ENCODE measurements at regions not wholly inside any gene's neighbourhood (a gene's known extent, or its start where the extent isn't known, plus 50 kb on each side); places are given as distances from the start of the nearest gene placed in this dataset.

DNA sequence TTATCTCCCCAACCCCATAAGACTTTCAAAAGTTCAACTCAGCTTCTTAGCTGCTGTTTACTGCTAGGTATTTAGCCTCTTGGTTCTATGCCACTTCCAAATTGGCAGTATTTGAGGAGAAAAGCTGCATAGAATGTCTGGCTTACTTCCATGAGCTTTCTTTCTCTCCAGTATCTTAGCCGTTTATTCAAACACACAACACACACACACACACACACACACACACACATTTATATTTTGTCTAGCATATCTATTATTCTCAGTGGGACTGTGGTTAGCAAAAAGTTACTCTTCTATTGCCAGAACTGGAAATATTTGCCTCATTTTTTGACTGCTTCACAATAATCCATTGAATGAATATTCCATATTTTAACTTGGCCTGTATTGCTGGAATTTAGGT is 634.2 kb upstream of the IMPG1 start:
- Mint-ChIP-seq H3K4me1 (ENCODE audit: low read depth, unreplicated experiment) (no peaks in the 10 kb centered on the region), H3K27me3 (ENCODE audit: unreplicated experiment) (no peaks in the 10 kb centered on the region), H3K4me3 (ENCODE audit: low read depth, unreplicated experiment) (no peak overlapping the region), H3K9me3 (ENCODE audit: low read depth, unreplicated experiment) (no peaks in the 10 kb centered on the region), H3K27ac (ENCODE audit: unreplicated experiment) (no peak overlapping the region), H3K36me3 (ENCODE audit: insufficient read depth, unreplicated experiment) (no peaks in the 10 kb centered on the region)
- CTCF ChIA-PET, result no interaction called here
- TF ChIP-seq, protein P1, sequence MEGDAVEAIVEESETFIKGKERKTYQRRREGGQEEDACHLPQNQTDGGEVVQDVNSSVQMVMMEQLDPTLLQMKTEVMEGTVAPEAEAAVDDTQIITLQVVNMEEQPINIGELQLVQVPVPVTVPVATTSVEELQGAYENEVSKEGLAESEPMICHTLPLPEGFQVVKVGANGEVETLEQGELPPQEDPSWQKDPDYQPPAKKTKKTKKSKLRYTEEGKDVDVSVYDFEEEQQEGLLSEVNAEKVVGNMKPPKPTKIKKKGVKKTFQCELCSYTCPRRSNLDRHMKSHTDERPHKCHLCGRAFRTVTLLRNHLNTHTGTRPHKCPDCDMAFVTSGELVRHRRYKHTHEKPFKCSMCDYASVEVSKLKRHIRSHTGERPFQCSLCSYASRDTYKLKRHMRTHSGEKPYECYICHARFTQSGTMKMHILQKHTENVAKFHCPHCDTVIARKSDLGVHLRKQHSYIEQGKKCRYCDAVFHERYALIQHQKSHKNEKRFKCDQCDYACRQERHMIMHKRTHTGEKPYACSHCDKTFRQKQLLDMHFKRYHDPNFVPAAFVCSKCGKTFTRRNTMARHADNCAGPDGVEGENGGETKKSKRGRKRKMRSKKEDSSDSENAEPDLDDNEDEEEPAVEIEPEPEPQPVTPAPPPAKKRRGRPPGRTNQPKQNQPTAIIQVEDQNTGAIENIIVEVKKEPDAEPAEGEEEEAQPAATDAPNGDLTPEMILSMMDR (IDR thresholded peaks at IDR 0.05; ENCODE audit: unreplicated experiment), result no peak
- BruUV-seq (replicated peaks), result no TSS peak
- no peak for DNase-seq
- intact Hi-C loops (cut with micrococcal nuclease; ENCODE audit: unreplicated experiment), result no loop called here

DNA sequence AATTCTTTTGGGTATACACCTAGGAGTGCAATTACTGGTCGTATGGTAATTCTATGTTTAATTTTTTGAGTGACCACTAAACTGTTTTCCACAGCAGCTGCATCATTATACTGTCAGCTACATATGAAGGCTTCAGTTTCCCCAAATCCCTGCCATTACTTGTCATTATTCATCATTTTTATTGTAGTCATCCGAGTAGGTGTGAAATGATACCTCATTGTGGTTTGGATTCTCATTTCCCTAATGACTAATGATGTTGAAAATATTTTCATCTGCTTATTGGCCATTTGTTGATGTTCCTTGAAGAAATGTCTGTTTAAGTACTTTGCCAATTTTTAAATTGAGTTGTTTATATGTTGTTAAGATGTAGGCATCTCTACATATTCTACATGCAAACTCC is 633.6 kb upstream of the IMPG1 start:
- Mint-ChIP-seq H3K4me1 (ENCODE audit: low read depth, unreplicated experiment) (no peaks in the 10 kb centered on the region), H3K36me3 (ENCODE audit: insufficient read depth, unreplicated experiment) (no peaks in the 10 kb centered on the region), H3K27ac (ENCODE audit: unreplicated experiment) (no peak overlapping the region), H3K4me3 (ENCODE audit: low read depth, unreplicated experiment) (no peak overlapping the region), H3K27me3 (ENCODE audit: unreplicated experiment) (no peaks in the 10 kb centered on the region), H3K9me3 (ENCODE audit: low read depth, unreplicated experiment) (no peaks in the 10 kb centered on the region)
- TF ChIP-seq, protein P1 (IDR thresholded peaks at IDR 0.05; ENCODE audit: unreplicated experiment), result no peak
- CTCF ChIA-PET, result no interaction called here
- BruUV-seq (replicated peaks), result no TSS peak
- intact Hi-C loops (cut with micrococcal nuclease; ENCODE audit: unreplicated experiment), result no loop called here
- DNase-seq, result no peak

DNA sequence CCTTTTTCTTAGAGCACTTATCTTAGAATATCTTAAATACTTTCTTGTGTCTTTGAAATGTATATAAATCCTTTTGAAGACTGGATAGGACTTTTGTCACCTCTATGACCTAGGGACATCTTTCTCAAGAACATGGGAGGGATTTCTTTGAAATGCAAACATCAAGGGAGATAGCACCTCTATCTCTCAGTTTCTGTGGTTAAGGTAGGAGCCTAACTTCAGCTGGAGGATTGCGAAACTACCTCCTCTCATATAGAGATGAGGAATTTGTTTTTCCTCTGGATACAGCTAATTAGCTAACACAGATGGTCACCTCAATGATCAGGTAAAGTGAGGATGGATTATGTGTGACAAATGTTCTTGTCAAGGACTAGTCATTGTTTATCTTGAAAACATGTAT is 631.3 kb upstream of the IMPG1 start:
- no peak for DNase-seq
- no TSS peak for BruUV-seq (replicated peaks)
- CTCF ChIA-PET, result no interaction called here
- TF ChIP-seq, protein P1 (IDR thresholded peaks at IDR 0.05; ENCODE audit: unreplicated experiment), result no peak
- intact Hi-C loops (cut with micrococcal nuclease; ENCODE audit: unreplicated experiment), result no loop called here
- Mint-ChIP-seq H3K27ac (ENCODE audit: unreplicated experiment) (no peak overlapping the region), H3K27me3 (ENCODE audit: unreplicated experiment) (no peaks in the 10 kb centered on the region), H3K9me3 (ENCODE audit: low read depth, unreplicated experiment) (no peaks in the 10 kb centered on the region), H3K4me3 (ENCODE audit: low read depth, unreplicated experiment) (no peak overlapping the region), H3K4me1 (ENCODE audit: low read depth, unreplicated experiment) (no peaks in the 10 kb centered on the region), H3K36me3 (ENCODE audit: insufficient read depth, unreplicated experiment) (no peaks in the 10 kb centered on the region)

DNA sequence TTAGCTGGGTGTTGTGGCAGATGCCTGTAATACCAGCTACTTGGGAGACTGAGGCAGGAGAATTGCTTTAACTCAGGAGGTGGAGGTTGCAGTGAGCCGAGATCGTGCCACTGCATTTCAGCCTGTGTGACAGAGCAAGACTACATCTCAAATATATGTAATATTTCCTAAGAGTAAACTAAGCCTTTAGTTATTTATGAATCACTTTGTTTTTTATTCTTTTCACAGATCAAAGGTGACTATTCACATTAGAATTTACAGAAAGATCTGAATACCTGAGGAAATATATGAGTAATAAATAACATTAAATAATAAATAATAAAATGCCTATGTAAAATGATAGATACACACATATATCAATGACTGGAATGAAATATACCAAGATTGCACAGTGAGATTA is 630.8 kb upstream of the IMPG1 start:
- no peak for DNase-seq
- CTCF ChIA-PET, result no interaction called here
- Mint-ChIP-seq H3K36me3 (ENCODE audit: insufficient read depth, unreplicated experiment) (no peaks in the 10 kb centered on the region), H3K4me1 (ENCODE audit: low read depth, unreplicated experiment) (no peaks in the 10 kb centered on the region), H3K27ac (ENCODE audit: unreplicated experiment) (no peak overlapping the region), H3K27me3 (ENCODE audit: unreplicated experiment) (no peaks in the 10 kb centered on the region), H3K9me3 (ENCODE audit: low read depth, unreplicated experiment) (no peaks in the 10 kb centered on the region), H3K4me3 (ENCODE audit: low read depth, unreplicated experiment) (no peak overlapping the region)
- intact Hi-C loops (cut with micrococcal nuclease; ENCODE audit: unreplicated experiment), result no loop called here
- BruUV-seq (replicated peaks), result no TSS peak
- TF ChIP-seq, protein P1 (IDR thresholded peaks at IDR 0.05; ENCODE audit: unreplicated experiment), result no peak

DNA sequence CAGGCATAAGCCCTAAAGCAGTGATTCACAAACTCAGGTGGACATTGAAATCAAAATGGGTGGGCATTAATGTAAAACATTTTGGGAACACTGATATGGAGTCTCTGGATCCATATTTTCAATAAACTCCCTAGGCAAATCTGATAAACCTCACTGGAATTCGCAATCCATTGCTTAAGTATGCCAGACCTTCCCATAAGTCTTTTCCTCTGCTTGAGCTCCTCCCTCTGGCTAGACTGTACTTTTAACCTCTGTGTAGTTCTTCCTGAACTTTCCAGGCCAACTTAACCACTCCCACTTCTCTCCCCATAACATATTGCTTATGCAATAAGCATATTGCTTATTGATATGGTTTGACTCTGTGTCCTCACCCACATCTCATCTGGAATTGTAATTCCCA is 629.7 kb upstream of the IMPG1 start:
- no peak for DNase-seq
- no peaks in the 10 kb centered on the region for H3K27me3 Mint-ChIP-seq (ENCODE audit: unreplicated experiment)
- TF ChIP-seq, protein P1 (IDR thresholded peaks at IDR 0.05; ENCODE audit: unreplicated experiment), result no peak
- no peak overlapping the region for H3K27ac Mint-ChIP-seq (ENCODE audit: unreplicated experiment)
- H3K36me3 Mint-ChIP-seq (ENCODE audit: insufficient read depth, unreplicated experiment), result no peaks in the 10 kb centered on the region
- CTCF ChIA-PET, result no interaction called here
- H3K4me1 Mint-ChIP-seq (ENCODE audit: low read depth, unreplicated experiment), result no peaks in the 10 kb centered on the region
- BruUV-seq (replicated peaks), result no TSS peak
- no peak overlapping the region for H3K4me3 Mint-ChIP-seq (ENCODE audit: low read depth, unreplicated experiment)
- intact Hi-C loops (cut with micrococcal nuclease; ENCODE audit: unreplicated experiment), result no loop called here
- H3K9me3 Mint-ChIP-seq (ENCODE audit: low read depth, unreplicated experiment), result no peaks in the 10 kb centered on the region

Measured in Calu3 (cell line).